Mesenchymal stem cell (in vitro differentiated cells and primary cell): ENCODE measurements at regions not wholly inside any gene's neighbourhood (a gene's known extent, or its start where the extent isn't known, plus 50 kb on each side); places are given as distances from the start of the nearest gene placed in this dataset.

Experiments used
- DNase-seq: peaks from one replicate; pipeline ENCODE4 v3.0.0-alpha.2; 2013
- H2AFZ ChIP-seq: one replicate; pipeline ENCODE4 v1.6.1; 2013; ENCODE audit warnings: low read depth, mild to moderate bottlenecking, control low read depth, inconsistent platforms, low read length, moderate library complexity
- H2AK5ac ChIP-seq: 2 replicates; pipeline ENCODE4 v1.6.1; 2013; ENCODE audit warnings: low read length, moderate library complexity, mild to moderate bottlenecking, inconsistent platforms; ENCODE audit not compliant: severe bottlenecking
- H2BK120ac ChIP-seq: one replicate; pipeline ENCODE4 v1.6.1; 2013; ENCODE audit warnings: low read depth, mild to moderate bottlenecking, inconsistent platforms, low read length, moderate library complexity
- H2BK12ac ChIP-seq, 2 experiments: one replicate each; pipeline ENCODE4 v1.6.1; 2013; ENCODE audit warnings: inconsistent platforms in 2 of 2, low read length in 2 of 2, mild to moderate bottlenecking in 2 of 2, moderate library complexity in 2 of 2, control low read depth in 1 of 2
- H2BK15ac ChIP-seq: one replicate; pipeline ENCODE4 v1.6.1; 2013; ENCODE audit warnings: mild to moderate bottlenecking, low read depth, inconsistent platforms; ENCODE audit not compliant: poor library complexity, severe bottlenecking
- H2BK5ac ChIP-seq: 2 replicates; pipeline ENCODE4 v1.6.1; 2013; ENCODE audit warnings: low read depth, mild to moderate bottlenecking, low read length, control low read depth, inconsistent platforms; ENCODE audit not compliant: poor library complexity, severe bottlenecking
- H3K14ac ChIP-seq, 2 experiments: one replicate each; pipeline ENCODE4 v1.6.1; 2013; ENCODE audit warnings: inconsistent platforms in 2 of 2, low read length in 2 of 2, control low read depth in 1 of 2, mild to moderate bottlenecking in 1 of 2, moderate library complexity in 1 of 2
- H3K18ac ChIP-seq, 2 experiments: one replicate each; pipeline ENCODE4 v1.6.1; 2013; ENCODE audit warnings: inconsistent platforms in 2 of 2, low read length in 2 of 2, control low read depth in 1 of 2, low read depth in 1 of 2, mild to moderate bottlenecking in 1 of 2
- H3K23ac ChIP-seq, 2 experiments: one replicate each; pipeline ENCODE4 v1.6.1; 2013; ENCODE audit warnings: inconsistent platforms in 2 of 2, low read length in 2 of 2, mild to moderate bottlenecking in 2 of 2, moderate library complexity in 2 of 2, control low read depth in 1 of 2
- H3K27ac ChIP-seq: 2 replicates; pipeline ENCODE4 v1.5.1; 2013; ENCODE audit warnings: mild to moderate bottlenecking, moderate library complexity, low read length, control low read depth, inconsistent platforms; ENCODE audit not compliant: poor library complexity, severe bottlenecking
- H3K27me3 ChIP-seq, 2 experiments: 2 replicates each; pipeline versions ENCODE4 v1.6.1 to v1.7.0; 2013; ENCODE audit warnings: low read length in 2 of 2, mild to moderate bottlenecking in 2 of 2, moderate library complexity in 2 of 2, control low read depth in 1 of 2, inconsistent platforms in 1 of 2; ENCODE audit not compliant: control insufficient read depth in 1 of 2, insufficient read depth in 1 of 2
- H3K36me3 ChIP-seq, 2 experiments: 2 replicates each; pipeline versions ENCODE4 v1.6.1 to v1.7.0; 2013; ENCODE audit warnings: low read length in 2 of 2, control low read depth in 1 of 2, inconsistent platforms in 1 of 2, low read depth in 1 of 2, mild to moderate bottlenecking in 1 of 2; ENCODE audit not compliant: insufficient read depth in 2 of 2, control insufficient read depth in 1 of 2
- H3K4ac ChIP-seq, 2 experiments: one replicate each; pipeline ENCODE4 v1.6.1; 2013; ENCODE audit warnings: inconsistent platforms in 2 of 2, low read length in 2 of 2, mild to moderate bottlenecking in 2 of 2, moderate library complexity in 2 of 2, control low read depth in 1 of 2, low read depth in 1 of 2
- H3K4me1 ChIP-seq: 2 replicates; pipeline ENCODE4 v1.6.1; 2013; ENCODE audit warnings: low read depth, low read length, control low read depth; ENCODE audit not compliant: control insufficient read depth, insufficient read depth
- H3K4me2 ChIP-seq: 2 replicates; pipeline ENCODE4 v1.6.1; 2013; ENCODE audit warnings: low read length, mild to moderate bottlenecking, inconsistent platforms; ENCODE audit not compliant: poor library complexity, severe bottlenecking
- H3K4me3 ChIP-seq, 2 experiments: 2 replicates each; pipeline versions ENCODE4 v1.5.1 to v1.7.0; 2013; ENCODE audit warnings: low read length in 2 of 2, mild to moderate bottlenecking in 2 of 2, control low read depth in 1 of 2, low read depth in 1 of 2; ENCODE audit not compliant: insufficient read depth in 1 of 2
- H3K79me1 ChIP-seq: replicated peaks from 2 replicates; pipeline ENCODE4 v1.6.1; 2013; ENCODE audit warnings: mild to moderate bottlenecking, control low read depth, low read length, inconsistent platforms; ENCODE audit not compliant: poor library complexity, severe bottlenecking
- H3K9ac ChIP-seq: 2 replicates; pipeline ENCODE4 v1.7.0; 2013; ENCODE audit warnings: mild to moderate bottlenecking, low read length, moderate library complexity
- H3K9me3 ChIP-seq: 2 replicates; pipeline ENCODE4 v1.7.0; 2013; ENCODE audit warnings: mild to moderate bottlenecking, low read length; ENCODE audit not compliant: control insufficient read depth
- H4K8ac ChIP-seq: one replicate; pipeline ENCODE4 v1.6.1; 2013; ENCODE audit warnings: inconsistent platforms, mild to moderate bottlenecking, low read length, moderate library complexity
- H4K91ac ChIP-seq: one replicate; pipeline ENCODE4 v1.6.1; 2013; ENCODE audit warnings: mild to moderate bottlenecking, low read length, inconsistent platforms
- WGBS: methylation state at CpG from one replicate; pipeline ENCODE4 v1.1.7; 2013; ENCODE audit warnings: mixed read lengths; 5-methylcytosine and 5-hydroxymethylcytosine counted together

DNA sequence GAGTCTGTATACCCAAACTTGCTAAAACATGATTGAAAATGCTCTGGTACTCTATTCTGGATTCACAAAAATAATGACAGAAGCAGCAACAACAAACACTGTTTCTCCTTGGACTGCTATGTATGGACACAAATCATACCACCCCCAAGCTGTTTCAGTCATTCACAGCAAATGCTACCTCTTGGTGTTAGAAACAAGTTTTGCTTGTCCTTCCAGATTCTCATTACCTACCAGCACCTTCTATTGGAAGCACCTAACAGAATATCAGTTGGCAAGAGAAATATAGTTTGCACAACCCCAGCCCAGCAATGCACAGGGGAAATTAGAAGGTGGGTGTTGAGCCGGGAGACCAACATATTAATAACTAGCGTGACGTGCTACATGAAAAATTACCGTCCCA is 1950.9 kb downstream of the C4orf33 start:
- Histone ChIP-seq H4K91ac (no peak overlapping the region), H3K27me3 (no peaks in the 10 kb centered on the region), H4K8ac (no peak overlapping the region), H3K4me1 (no peaks in the 10 kb centered on the region), H3K79me1 (no peaks in the 10 kb centered on the region), H2BK5ac (no peak overlapping the region), H3K27ac (no peak overlapping the region), H3K23ac (no peak overlapping the region), H3K4me2 (no peak overlapping the region), H2AK5ac (no peak overlapping the region), H3K36me3 (no peaks in the 10 kb centered on the region), H3K18ac (no peak overlapping the region), H2AFZ (no peak overlapping the region), H2BK120ac (no peak overlapping the region), H2BK15ac (no peak overlapping the region), H3K4me3 (no peak overlapping the region), H3K9me3 (no peaks in the 10 kb centered on the region), H3K14ac (no peak overlapping the region), H2BK12ac (no peak overlapping the region), H3K4ac (no peak overlapping the region), H3K9ac (no peak overlapping the region)
- no peak for DNase-seq
- 100% methylated on average over 1 of the region's 4 CpGs for WGBS

DNA sequence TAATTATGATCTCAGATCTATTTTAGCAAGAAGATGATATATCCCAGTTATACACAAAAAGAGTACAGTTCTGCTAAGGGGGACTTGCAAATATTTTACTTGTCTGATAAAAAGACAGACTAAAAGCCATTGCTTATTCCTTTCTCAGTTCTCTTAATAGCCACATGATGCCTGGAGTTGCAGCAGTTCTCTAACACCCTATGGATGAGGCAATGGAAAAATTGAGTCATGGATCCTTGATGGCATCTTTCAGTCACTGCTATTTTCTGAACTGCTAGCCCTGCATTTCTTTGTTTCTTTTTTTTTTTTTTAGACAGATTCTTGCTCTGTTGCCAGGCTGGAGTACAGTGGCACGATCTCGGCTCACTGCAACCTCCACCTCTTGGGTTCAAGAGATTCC is 1956.7 kb downstream of the C4orf33 start:
- H3K79me1 ChIP-seq = no peaks in the 10 kb centered on the region
- H3K23ac ChIP-seq = no peak overlapping the region
- peak; percentile 46 for DNase-seq
- H2BK120ac ChIP-seq = no peak overlapping the region
- no peak overlapping the region for H3K27ac ChIP-seq
- H3K36me3 ChIP-seq = no peaks in the 10 kb centered on the region
- no peak overlapping the region for H3K9ac ChIP-seq
- WGBS = 92% methylated on average over 2 of the region's 2 CpGs
- H2BK15ac ChIP-seq = no peak overlapping the region
- no peak overlapping the region for H2AK5ac ChIP-seq
- H2BK5ac ChIP-seq = no peak overlapping the region
- no peak overlapping the region for H3K4ac ChIP-seq
- no peak overlapping the region for H4K8ac ChIP-seq
- H3K4me3 ChIP-seq = no peak overlapping the region
- H4K91ac ChIP-seq = no peak overlapping the region
- no peaks in the 10 kb centered on the region for H3K9me3 ChIP-seq
- no peak overlapping the region for H3K18ac ChIP-seq
- H3K4me1 ChIP-seq = no peaks in the 10 kb centered on the region
- no peak overlapping the region for H3K14ac ChIP-seq
- no peak overlapping the region for H2AFZ ChIP-seq
- no peaks in the 10 kb centered on the region for H3K27me3 ChIP-seq
- no peak overlapping the region for H3K4me2 ChIP-seq
- no peak overlapping the region for H2BK12ac ChIP-seq

DNA sequence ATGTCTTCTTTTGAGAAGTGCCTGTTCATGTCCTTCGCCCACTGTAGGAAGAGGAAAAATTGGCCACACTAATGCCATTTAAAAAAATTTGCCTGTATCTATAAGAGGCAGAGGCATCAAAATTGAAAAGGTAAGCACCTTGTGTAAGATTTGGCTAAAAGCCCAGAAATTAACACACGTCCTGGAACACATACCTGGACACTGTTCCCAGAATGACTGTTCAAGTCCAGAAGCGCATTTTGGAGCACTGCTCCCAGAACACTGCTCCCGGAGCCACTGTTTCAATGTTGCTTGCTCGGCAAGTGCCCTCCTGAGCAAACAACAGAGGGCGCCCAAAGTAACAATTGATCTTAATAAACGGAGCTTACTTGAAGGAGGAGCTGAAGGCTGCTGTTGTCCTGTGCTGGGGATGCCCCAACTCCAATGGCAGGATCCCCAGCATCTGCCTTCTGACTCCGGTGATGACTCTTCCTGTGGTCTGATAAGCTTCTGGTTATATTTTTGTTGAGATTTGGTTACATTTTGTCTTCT is 1958.6 kb downstream of the C4orf33 start:
- Histone ChIP-seq H3K14ac (no peak overlapping the region), H3K27ac (no peak overlapping the region), H3K36me3 (no peaks in the 10 kb centered on the region), H3K79me1 (no peaks in the 10 kb centered on the region), H3K4me1 (no peaks in the 10 kb centered on the region), H3K4me2 (no peak overlapping the region), H2BK120ac (no peak overlapping the region), H3K9me3 (peaks cover 3% of the 10 kb centered on the region), H2AK5ac (no peak overlapping the region), H2BK12ac (no peak overlapping the region), H2AFZ (no peak overlapping the region), H3K9ac (no peak overlapping the region), H3K4me3 (no peak overlapping the region), H2BK5ac (no peak overlapping the region), H3K23ac (no peak overlapping the region), H3K18ac (no peak overlapping the region), H2BK15ac (no peak overlapping the region), H3K27me3 (no peaks in the 10 kb centered on the region), H4K8ac (no peak overlapping the region), H3K4ac (no peak overlapping the region), H4K91ac (no peak overlapping the region)
- 91% methylated on average over 8 of the region's 8 CpGs for WGBS
- DNase-seq = no peak

DNA sequence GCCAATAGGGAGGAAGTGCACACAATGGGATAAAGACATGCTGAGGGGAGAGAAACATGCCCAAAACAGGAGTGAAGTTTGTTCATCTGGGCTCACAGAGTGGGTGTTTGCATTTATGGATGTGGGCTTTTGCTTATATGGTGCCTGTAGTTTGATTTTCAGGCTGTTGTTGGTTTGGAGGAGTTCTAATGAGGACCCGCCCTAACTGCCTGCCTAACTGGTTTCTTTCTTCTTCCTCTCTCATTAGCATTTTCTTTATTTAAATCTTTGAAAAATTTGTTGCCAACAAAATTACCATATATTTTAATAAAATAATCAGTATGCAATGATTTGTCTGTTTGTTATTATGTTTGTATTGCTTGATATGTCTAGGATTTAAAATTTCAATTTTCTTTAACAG is 1965.8 kb downstream of the C4orf33 start:
- no peak overlapping the region for H3K4ac ChIP-seq
- no peak overlapping the region for H2BK5ac ChIP-seq
- H3K36me3 ChIP-seq = no peaks in the 10 kb centered on the region
- no peak overlapping the region for H3K9ac ChIP-seq
- H2BK120ac ChIP-seq = no peak overlapping the region
- DNase-seq = no peak
- H3K27me3 ChIP-seq = no peaks in the 10 kb centered on the region
- no peak overlapping the region for H3K4me3 ChIP-seq
- H4K91ac ChIP-seq = no peak overlapping the region
- H4K8ac ChIP-seq = no peak overlapping the region
- no peak overlapping the region for H2BK15ac ChIP-seq
- no peaks in the 10 kb centered on the region for H3K79me1 ChIP-seq
- no peak overlapping the region for H2AFZ ChIP-seq
- H3K14ac ChIP-seq = no peak overlapping the region
- no peak overlapping the region for H3K23ac ChIP-seq
- WGBS = no CpG with 5 or more reads among the region's 1 CpG
- H3K18ac ChIP-seq = no peak overlapping the region
- no peak overlapping the region for H3K4me2 ChIP-seq
- no peak overlapping the region for H3K27ac ChIP-seq
- no peaks in the 10 kb centered on the region for H3K4me1 ChIP-seq
- no peak overlapping the region for H2BK12ac ChIP-seq
- H2AK5ac ChIP-seq = no peak overlapping the region
- H3K9me3 ChIP-seq = peaks cover 40% of the 10 kb centered on the region
